Mucosa of descending colon (tissue), 3 donors: ENCODE measurements at regions not wholly inside any gene's neighbourhood (a gene's known extent, or its start where the extent isn't known, plus 50 kb on each side); places are given as distances from the start of the nearest gene placed in this dataset.

Source experiments
- ATAC-seq: fragments of 200-7000 bp; cut with Tn5 transposase; one replicate; pipeline ENCODE4 v1.9.1; 2020; ENCODE audit warnings: mild to moderate bottlenecking, moderate library complexity
- DNase-seq, 3 donors: peaks; one replicate each; pipeline ENCODE4 v3.0.0-alpha.2; 2020
- H3K36me3 ChIP-seq: fragments of 200-600 bp; one replicate; pipeline ENCODE4 v1.8.0; 2021; ENCODE audit warnings: low read depth, mild to moderate bottlenecking
- H3K4me1 ChIP-seq: fragments of 200-600 bp; one replicate; pipeline ENCODE4 v1.8.0; 2021; ENCODE audit warnings: low read depth, mild to moderate bottlenecking
- H3K4me3 ChIP-seq: fragments of 200-600 bp; one replicate; pipeline ENCODE4 v1.8.0; 2021; ENCODE audit warnings: mild to moderate bottlenecking
- H3K9me3 ChIP-seq: fragments of 200-600 bp; one replicate; pipeline ENCODE4 v1.8.0; 2021; ENCODE audit warnings: mild to moderate bottlenecking
- CTCF ChIP-seq: fragments of 200-600 bp; IDR thresholded peaks from one replicate; pipeline ENCODE4 v1.8.0; 2022; ENCODE audit warnings: antibody characterized with exemption, mild to moderate bottlenecking
- intact Hi-C, 2 donors: fragments of 100-400 bp; cut with DNase I in 1 of 2; cut with micrococcal nuclease in 1 of 2; formaldehyde crosslinking; loops; one replicate each; pipeline versions ENCODE4 v1.11.0 to v1.11.1; 2022; cut with DNase I, micrococcal nuclease
- donor health status: DM: no; HTN: no; CAD: no; lungs with moderate emphysema.
- donor health status: DM: no; HTN: no; CAD: no.
- donor health status: DM: no; HTN: yes; CAD: no.

GRCh38 chr12:13350946-13351345 lies 154.4 kb downstream of the EMP1 start:
- DNase-seq: no peak
- TF ChIP-seq CTCF: no peak
- H3K9me3 ChIP-seq: no peaks in the 10 kb centered on the region
- no peaks in the 10 kb centered on the region for H3K36me3 ChIP-seq
- H3K4me3 ChIP-seq: no peak overlapping the region
- H3K4me1 ChIP-seq: no peaks in the 10 kb centered on the region
- no peak for ATAC-seq
- intact Hi-C loops: no loop called here

- no peak for DNase-seq
- intact Hi-C loops: no loop called here
- no peaks in the 10 kb centered on the region for H3K9me3 ChIP-seq
- H3K36me3 ChIP-seq: no peaks in the 10 kb centered on the region
- no peak for ATAC-seq
- no peaks in the 10 kb centered on the region for H3K4me1 ChIP-seq
- TF ChIP-seq CTCF: no peak
- H3K4me3 ChIP-seq: no peak overlapping the region
Measured at GRCh38 chr12:13350381-13350780, 153.9 kb downstream of the EMP1 start.

GRCh38 chr12:13348464-13348863 lies 151.9 kb downstream of the EMP1 start:
- no peak for ATAC-seq
- intact Hi-C loops: no loop called here

GRCh38 chr12:13347241-13348043 lies 150.9 kb downstream of the EMP1 start:
- no peak for TF ChIP-seq CTCF
- Histone ChIP-seq H3K9me3 (no peaks in the 10 kb centered on the region), H3K4me3 (no peak overlapping the region), H3K4me1 (no peaks in the 10 kb centered on the region), H3K36me3 (no peaks in the 10 kb centered on the region)
- ATAC-seq (no peak), DNase-seq (no peak)
- intact Hi-C loops: no loop called here

More at GRCh38 chr12:13348464-13348863, 151.9 kb downstream of the EMP1 start:
- Histone ChIP-seq H3K4me1 (no peaks in the 10 kb centered on the region), H3K9me3 (no peaks in the 10 kb centered on the region), H3K4me3 (no peak overlapping the region), H3K36me3 (no peaks in the 10 kb centered on the region)
- TF ChIP-seq CTCF: no peak
- DNase-seq: no peak

GRCh38 chr12:13345722-13346121 lies 149.2 kb downstream of the EMP1 start:
- H3K9me3 ChIP-seq: no peaks in the 10 kb centered on the region
- no peak for DNase-seq
- no peak for ATAC-seq
- no peak for TF ChIP-seq CTCF
- no peaks in the 10 kb centered on the region for H3K4me1 ChIP-seq
- intact Hi-C loops: no loop called here
- no peaks in the 10 kb centered on the region for H3K36me3 ChIP-seq
- H3K4me3 ChIP-seq: no peak overlapping the region

- TF ChIP-seq CTCF: no peak
- Histone ChIP-seq H3K9me3 (no peaks in the 10 kb centered on the region), H3K4me1 (no peaks in the 10 kb centered on the region), H3K36me3 (no peaks in the 10 kb centered on the region), H3K4me3 (no peak overlapping the region)
- intact Hi-C loops: no loop called here
- ATAC-seq (no peak), DNase-seq (no peak)
Measured at GRCh38 chr12:13343375-13343774, 146.8 kb downstream of the EMP1 start.
